Mesothelial cell of epicardium (in vitro differentiated cells): ENCODE measurements at regions not wholly inside any gene's neighbourhood (a gene's known extent, or its start where the extent isn't known, plus 50 kb on each side); places are given as distances from the start of the nearest gene placed in this dataset.

Experiments
- DNase-seq, 2 experiments: peaks; one replicate each; pipeline ENCODE4 v3.0.0; 2021; ENCODE audit warnings: low spot score in 2 of 2; ENCODE audit not compliant: unreplicated experiment in 2 of 2
- H3K27ac Mint-ChIP-seq: 2 replicates; pipeline ENCODE4 v1.8.0; 2021; ENCODE audit warnings: mixed read lengths
- H3K27me3 Mint-ChIP-seq: 2 replicates; pipeline ENCODE4 v1.8.0; 2021; ENCODE audit warnings: low read depth, mixed read lengths
- H3K36me3 Mint-ChIP-seq: 2 replicates; pipeline ENCODE4 v1.8.0; 2021; ENCODE audit warnings: mixed read lengths
- H3K4me1 Mint-ChIP-seq: 2 replicates; pipeline ENCODE4 v1.8.0; 2021; ENCODE audit warnings: mixed read lengths
- H3K4me3 Mint-ChIP-seq: 2 replicates; pipeline ENCODE4 v1.8.0; 2021; ENCODE audit warnings: mild to moderate bottlenecking, moderate library complexity, mixed read lengths
- H3K9me3 Mint-ChIP-seq: 2 replicates; pipeline ENCODE4 v1.8.0; 2021; ENCODE audit warnings: mixed read lengths
- TF ChIP-seq, protein P1 (sequence below): fragments of 200-600 bp; sonication (generic); IDR thresholded peaks from one replicate; pipeline ENCODE4 v1.5.0; 2021; ENCODE audit warnings: antibody characterized with exemption; ENCODE audit not compliant: unreplicated experiment

DNA sequence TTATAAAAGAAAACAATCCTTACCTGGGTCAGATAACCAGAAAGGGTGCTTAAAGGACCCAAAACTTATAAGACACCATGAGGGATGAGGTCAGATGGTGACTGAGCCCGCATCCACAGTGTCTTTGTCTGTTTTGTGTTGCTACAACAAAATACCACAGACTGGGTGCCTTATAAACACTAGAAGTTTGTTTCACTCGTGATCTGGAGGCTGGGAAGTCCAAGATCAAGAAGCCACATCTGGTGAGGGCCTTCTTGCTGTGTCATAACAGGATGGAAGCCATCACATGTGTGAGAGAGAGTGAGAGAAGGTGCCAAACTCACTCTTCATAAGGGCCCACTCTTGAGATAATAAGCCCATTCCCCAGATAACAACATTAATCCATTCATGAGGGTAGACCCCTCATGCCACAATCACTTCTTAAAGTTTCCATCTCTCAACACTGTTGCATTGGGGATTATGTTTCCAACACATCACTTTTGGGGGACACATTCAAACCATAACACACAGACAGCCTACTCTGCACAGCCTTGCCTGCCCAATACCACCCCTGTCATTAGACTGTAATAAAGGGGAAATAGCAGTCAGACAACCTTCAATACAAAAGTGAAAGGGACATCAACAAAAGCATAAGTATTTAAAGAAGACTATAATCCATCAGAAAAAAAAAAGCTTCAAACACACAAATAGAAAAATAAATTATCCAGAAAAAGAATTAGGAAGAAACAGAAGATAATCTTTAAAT, 249.8 kb downstream of the ANAPC1 start:
- TF ChIP-seq, protein P1, sequence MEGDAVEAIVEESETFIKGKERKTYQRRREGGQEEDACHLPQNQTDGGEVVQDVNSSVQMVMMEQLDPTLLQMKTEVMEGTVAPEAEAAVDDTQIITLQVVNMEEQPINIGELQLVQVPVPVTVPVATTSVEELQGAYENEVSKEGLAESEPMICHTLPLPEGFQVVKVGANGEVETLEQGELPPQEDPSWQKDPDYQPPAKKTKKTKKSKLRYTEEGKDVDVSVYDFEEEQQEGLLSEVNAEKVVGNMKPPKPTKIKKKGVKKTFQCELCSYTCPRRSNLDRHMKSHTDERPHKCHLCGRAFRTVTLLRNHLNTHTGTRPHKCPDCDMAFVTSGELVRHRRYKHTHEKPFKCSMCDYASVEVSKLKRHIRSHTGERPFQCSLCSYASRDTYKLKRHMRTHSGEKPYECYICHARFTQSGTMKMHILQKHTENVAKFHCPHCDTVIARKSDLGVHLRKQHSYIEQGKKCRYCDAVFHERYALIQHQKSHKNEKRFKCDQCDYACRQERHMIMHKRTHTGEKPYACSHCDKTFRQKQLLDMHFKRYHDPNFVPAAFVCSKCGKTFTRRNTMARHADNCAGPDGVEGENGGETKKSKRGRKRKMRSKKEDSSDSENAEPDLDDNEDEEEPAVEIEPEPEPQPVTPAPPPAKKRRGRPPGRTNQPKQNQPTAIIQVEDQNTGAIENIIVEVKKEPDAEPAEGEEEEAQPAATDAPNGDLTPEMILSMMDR, result no peak
- H3K4me3 Mint-ChIP-seq, result no peak overlapping the region
- peaks cover 41% of the 10 kb centered on the region for H3K9me3 Mint-ChIP-seq
- no peaks in the 10 kb centered on the region for H3K27me3 Mint-ChIP-seq
- peaks cover 9% of the 10 kb centered on the region for H3K4me1 Mint-ChIP-seq
- no peak overlapping the region for H3K27ac Mint-ChIP-seq
- no peak for DNase-seq
- peaks cover 6% of the 10 kb centered on the region for H3K36me3 Mint-ChIP-seq

DNA sequence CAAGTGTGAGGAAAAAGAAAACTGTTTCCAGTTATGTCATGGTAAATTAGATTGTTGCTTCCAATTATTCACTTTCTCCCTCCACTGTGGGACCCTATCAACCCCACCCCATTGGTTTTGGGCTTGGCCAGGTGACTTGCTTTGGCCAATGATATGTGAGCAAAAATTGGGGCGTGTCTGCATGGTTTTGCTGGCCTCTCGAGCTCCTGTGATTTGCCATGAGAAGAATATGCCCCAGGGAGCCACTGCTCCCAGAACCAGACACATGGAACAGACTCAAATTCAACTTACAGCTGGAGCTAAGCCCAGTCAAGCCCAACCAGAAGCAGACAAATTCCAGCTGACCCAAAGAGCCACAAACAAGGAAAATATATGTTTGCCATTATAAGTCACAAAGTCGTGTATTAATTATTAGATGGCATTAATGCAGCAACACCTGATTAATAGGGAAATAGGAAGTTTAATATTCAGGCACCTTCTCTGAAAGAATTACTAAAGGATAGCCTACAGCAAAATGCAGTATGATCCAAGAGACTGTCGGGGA, 248.9 kb downstream of the ANAPC1 start:
- TF ChIP-seq, protein P1, result no peak
- H3K4me1 Mint-ChIP-seq, result peaks cover 9% of the 10 kb centered on the region
- peaks cover 6% of the 10 kb centered on the region for H3K36me3 Mint-ChIP-seq
- no peak for DNase-seq
- no peak overlapping the region for H3K4me3 Mint-ChIP-seq
- H3K9me3 Mint-ChIP-seq, result peaks cover 40% of the 10 kb centered on the region
- no peak overlapping the region for H3K27ac Mint-ChIP-seq
- H3K27me3 Mint-ChIP-seq, result no peaks in the 10 kb centered on the region

DNA sequence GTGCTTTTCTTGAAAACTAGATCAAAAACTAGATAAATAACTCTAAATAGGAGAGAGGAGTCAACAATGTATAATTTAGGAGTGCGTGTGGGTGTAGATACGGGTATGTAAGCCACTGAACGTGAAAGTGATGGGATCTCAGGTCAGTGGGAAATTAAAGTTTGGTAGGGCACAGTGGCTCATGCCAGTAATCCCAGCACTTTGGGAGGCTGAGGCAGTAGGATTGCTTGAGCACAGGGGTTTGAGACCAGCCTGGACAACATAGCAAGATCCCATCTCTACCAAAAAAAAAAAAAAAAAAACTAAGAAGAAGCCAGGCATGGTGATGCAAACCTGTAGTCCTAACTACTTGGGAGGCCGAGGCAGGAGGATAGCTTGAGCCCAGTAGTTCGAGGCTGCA, 247.1 kb downstream of the ANAPC1 start:
- TF ChIP-seq, protein P1, result no peak
- no peak for DNase-seq
- Mint-ChIP-seq H3K4me3 (no peak overlapping the region), H3K27ac (no peak overlapping the region), H3K4me1 (peaks cover 23% of the 10 kb centered on the region), H3K36me3 (peaks cover 2% of the 10 kb centered on the region), H3K27me3 (no peaks in the 10 kb centered on the region), H3K9me3 (peaks cover 35% of the 10 kb centered on the region)

DNA sequence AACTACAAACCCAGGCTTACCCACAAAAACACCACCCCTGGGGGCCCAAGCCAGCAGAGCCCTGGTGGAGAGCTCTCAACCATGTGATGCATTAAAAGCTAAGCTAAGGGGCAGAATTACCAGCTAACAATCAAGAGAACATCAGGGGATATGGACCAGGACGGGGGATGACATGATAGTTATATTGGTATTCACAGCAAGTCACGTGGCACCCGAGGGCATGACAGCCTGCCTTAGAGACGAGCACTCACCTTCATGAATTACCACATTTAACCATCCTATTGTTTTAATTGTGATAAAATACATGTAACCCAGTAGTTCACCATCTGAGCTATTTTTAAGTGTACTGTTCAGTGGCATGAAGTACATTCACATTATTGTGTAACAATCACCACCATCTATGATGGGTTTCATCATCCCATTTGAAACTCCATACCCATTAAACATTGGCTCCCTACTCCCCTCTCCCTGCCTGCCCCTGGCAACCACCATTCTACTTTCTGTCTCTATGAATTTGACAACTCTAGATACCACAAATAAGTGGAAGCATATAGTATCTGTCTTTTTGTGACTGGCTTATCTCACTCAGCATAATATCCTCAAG, 245.6 kb downstream of the ANAPC1 start:
- H3K27ac Mint-ChIP-seq, result no peak overlapping the region
- H3K9me3 Mint-ChIP-seq, result peaks cover 35% of the 10 kb centered on the region
- peaks cover 2% of the 10 kb centered on the region for H3K36me3 Mint-ChIP-seq
- peaks cover 14% of the 10 kb centered on the region for H3K4me1 Mint-ChIP-seq
- TF ChIP-seq, protein P1, result no peak
- H3K4me3 Mint-ChIP-seq, result no peak overlapping the region
- no peak for DNase-seq
- H3K27me3 Mint-ChIP-seq, result no peaks in the 10 kb centered on the region

DNA sequence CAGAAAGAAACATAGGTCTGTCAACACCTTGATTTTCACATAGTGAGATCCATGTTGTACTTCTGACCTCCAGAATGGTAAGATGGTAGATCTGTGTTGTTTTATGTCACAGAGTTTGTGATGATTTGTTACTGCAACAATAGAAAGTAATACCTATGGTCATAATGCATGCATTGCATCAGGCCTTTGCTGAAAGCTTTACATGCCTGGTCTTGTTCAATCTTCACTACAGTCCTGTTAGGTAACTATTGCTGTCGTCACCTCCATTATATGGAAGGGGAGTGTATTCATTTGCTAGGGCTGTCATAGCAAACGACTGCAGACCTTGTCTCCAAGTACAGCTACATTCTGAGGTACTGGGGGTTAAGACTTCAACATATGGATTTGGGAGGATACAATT, 243.5 kb downstream of the ANAPC1 start:
- Mint-ChIP-seq H3K27me3 (no peaks in the 10 kb centered on the region), H3K27ac (peak overlapping the region; percentile 84), H3K4me3 (no peak overlapping the region), H3K4me1 (peaks cover 14% of the 10 kb centered on the region), H3K36me3 (peaks cover 2% of the 10 kb centered on the region), H3K9me3 (peaks cover 33% of the 10 kb centered on the region)
- TF ChIP-seq, protein P1, result no peak
- no peak for DNase-seq
